ENCODE measurements at regions not wholly inside any gene's neighbourhood (a gene's known extent, or its start where the extent isn't known, plus 50 kb on each side); places are given as distances from the start of the nearest gene placed in this dataset.

GRCh38 chr17:63102034-63102433 lies 136.0 kb downstream of the TANC2 start:
- Histone ChIP-seq H3K36me3 (ENCODE audit: control insufficient read depth in 2 of 3, insufficient read depth in 3 of 3, low read length in 3 of 3) (no peaks in the 10 kb centered on the region), H3K27ac (ENCODE audit: low read depth, low read length) (no peak overlapping the region), H3K4me1 (ENCODE audit: control insufficient read depth in 2 of 2, insufficient read depth in 2 of 2, low read length in 2 of 2) (no peaks in the 10 kb centered on the region), H3K4me3 (ENCODE audit: low read length) (no peak overlapping the region), H3K9me3 (ENCODE audit: control insufficient read depth in 2 of 3, low read length in 3 of 3) (no peaks in the 10 kb centered on the region), H3K27me3 (ENCODE audit: control insufficient read depth in 2 of 2, insufficient read depth in 2 of 2, low read length in 2 of 2) (no peaks in the 10 kb centered on the region)
- Mint-ChIP-seq H3K27me3 (no peaks in the 10 kb centered on the region), H3K4me3 (no peak overlapping the region), H3K36me3 (peaks cover 0 to 30% (median 11%) of the 10 kb centered on the region in 5 donors), H3K4me1 (peaks cover 0 to 3% (median 0%) of the 10 kb centered on the region in 7 donors), H3K27ac (no peak overlapping the region), H3K9me3 (no peaks in the 10 kb centered on the region)
- ChIA-PET POLR2A (no interaction called here), CTCF (no interaction called here)
- DNase-seq (no peak), ATAC-seq (no peak)
- intact Hi-C loops (cut with micrococcal nuclease) = no loop called here

- Mint-ChIP-seq H3K36me3 (peaks cover 0 to 14% (median 10%) of the 10 kb centered on the region in 5 donors), H3K27me3 (no peaks in the 10 kb centered on the region), H3K27ac (no peak overlapping the region), H3K4me1 (peaks cover 0 to 2% (median 0%) of the 10 kb centered on the region in 7 donors), H3K9me3 (no peaks in the 10 kb centered on the region), H3K4me3 (no peak overlapping the region)
- no peaks in the 10 kb centered on the region for H3K36me3 ChIP-seq (ENCODE audit: control insufficient read depth in 2 of 3, insufficient read depth in 3 of 3, low read length in 3 of 3)
- intact Hi-C loops (cut with micrococcal nuclease) = no loop called here
- ATAC-seq (no peak), DNase-seq (no peak)
- no peaks in the 10 kb centered on the region for H3K27me3 ChIP-seq (ENCODE audit: control insufficient read depth in 2 of 2, insufficient read depth in 2 of 2, low read length in 2 of 2)
- H3K4me1 ChIP-seq (ENCODE audit: control insufficient read depth in 2 of 2, insufficient read depth in 2 of 2, low read length in 2 of 2) = no peaks in the 10 kb centered on the region
- no peak overlapping the region for H3K4me3 ChIP-seq (ENCODE audit: low read length)
- H3K27ac ChIP-seq (ENCODE audit: low read depth, low read length) = no peak overlapping the region
- ChIA-PET POLR2A (no interaction called here), CTCF (no interaction called here)
- H3K9me3 ChIP-seq (ENCODE audit: control insufficient read depth in 2 of 3, low read length in 3 of 3) = no peaks in the 10 kb centered on the region
These were observed 140.0 kb downstream of the TANC2 start for GRCh38 chr17:63106050-63106449.

GRCh38 chr17:63109661-63110060 lies 143.6 kb downstream of the TANC2 start:
- no peak overlapping the region for H3K4me3 Mint-ChIP-seq
- H3K27me3 Mint-ChIP-seq = peaks cover 0 to 4% (median 0%) of the 10 kb centered on the region in 5 donors
- no peaks in the 10 kb centered on the region for H3K27me3 ChIP-seq (ENCODE audit: control insufficient read depth in 2 of 2, insufficient read depth in 2 of 2, low read length in 2 of 2)
- peaks cover 0 to 2% (median 0%) of the 10 kb centered on the region in 7 donors for H3K4me1 Mint-ChIP-seq
- peaks cover 0 to 6% (median 0%) of the 10 kb centered on the region in 5 donors for H3K36me3 Mint-ChIP-seq
- H3K27ac ChIP-seq (ENCODE audit: low read depth, low read length) = no peak overlapping the region
- no peaks in the 10 kb centered on the region for H3K9me3 Mint-ChIP-seq
- no peaks in the 10 kb centered on the region for H3K36me3 ChIP-seq (ENCODE audit: control insufficient read depth in 2 of 3, insufficient read depth in 3 of 3, low read length in 3 of 3)
- ChIA-PET POLR2A (no interaction called here), CTCF (no interaction called here)
- no peak for DNase-seq
- ATAC-seq = no peak
- H3K27ac Mint-ChIP-seq = no peak overlapping the region
- H3K4me3 ChIP-seq (ENCODE audit: low read length) = no peak overlapping the region
- no peaks in the 10 kb centered on the region for H3K4me1 ChIP-seq (ENCODE audit: control insufficient read depth in 2 of 2, insufficient read depth in 2 of 2, low read length in 2 of 2)
- no peaks in the 10 kb centered on the region for H3K9me3 ChIP-seq (ENCODE audit: control insufficient read depth in 2 of 3, low read length in 3 of 3)
- intact Hi-C loops (cut with micrococcal nuclease) = no loop called here

GRCh38 chr17:63113167-63113566 lies 147.1 kb downstream of the TANC2 start:
- Mint-ChIP-seq H3K4me1 (no peaks in the 10 kb centered on the region), H3K4me3 (no peak overlapping the region), H3K27ac (no peak overlapping the region), H3K36me3 (peaks cover 0 to 6% (median 0%) of the 10 kb centered on the region in 5 donors), H3K27me3 (peaks cover 0 to 4% (median 0%) of the 10 kb centered on the region in 5 donors), H3K9me3 (no peaks in the 10 kb centered on the region)
- no peaks in the 10 kb centered on the region for H3K36me3 ChIP-seq (ENCODE audit: control insufficient read depth in 2 of 3, insufficient read depth in 3 of 3, low read length in 3 of 3)
- ChIA-PET CTCF (no interaction called here), POLR2A (no interaction called here)
- no peaks in the 10 kb centered on the region for H3K27me3 ChIP-seq (ENCODE audit: control insufficient read depth in 2 of 2, insufficient read depth in 2 of 2, low read length in 2 of 2)
- no peaks in the 10 kb centered on the region for H3K4me1 ChIP-seq (ENCODE audit: control insufficient read depth in 2 of 2, insufficient read depth in 2 of 2, low read length in 2 of 2)
- intact Hi-C loops (cut with micrococcal nuclease) = no loop called here
- DNase-seq = no peak
- no peak overlapping the region for H3K4me3 ChIP-seq (ENCODE audit: low read length)
- ATAC-seq = no peak
- H3K9me3 ChIP-seq (ENCODE audit: control insufficient read depth in 2 of 3, low read length in 3 of 3) = no peaks in the 10 kb centered on the region
- no peak overlapping the region for H3K27ac ChIP-seq (ENCODE audit: low read depth, low read length)

- H3K27me3 Mint-ChIP-seq = peaks cover 0 to 6% (median 0%) of the 10 kb centered on the region in 5 donors
- H3K4me1 ChIP-seq (ENCODE audit: control insufficient read depth in 2 of 2, insufficient read depth in 2 of 2, low read length in 2 of 2) = no peaks in the 10 kb centered on the region
- H3K4me3 ChIP-seq (ENCODE audit: low read length) = no peak overlapping the region
- no peak overlapping the region for H3K4me3 Mint-ChIP-seq
- H3K36me3 Mint-ChIP-seq = peaks cover 0 to 6% (median 0%) of the 10 kb centered on the region in 5 donors
- POLR2A ChIA-PET = no interaction called here
- no peaks in the 10 kb centered on the region for H3K27me3 ChIP-seq (ENCODE audit: control insufficient read depth in 2 of 2, insufficient read depth in 2 of 2, low read length in 2 of 2)
- no peaks in the 10 kb centered on the region for H3K4me1 Mint-ChIP-seq
- H3K27ac Mint-ChIP-seq = no peak overlapping the region
- no peak overlapping the region for H3K27ac ChIP-seq (ENCODE audit: low read depth, low read length)
- no peaks in the 10 kb centered on the region for H3K9me3 Mint-ChIP-seq
- no peaks in the 10 kb centered on the region for H3K36me3 ChIP-seq (ENCODE audit: control insufficient read depth in 2 of 3, insufficient read depth in 3 of 3, low read length in 3 of 3)
- intact Hi-C loops (cut with micrococcal nuclease) = no loop called here
- CTCF ChIA-PET = no interaction called here
- no peak for ATAC-seq
- DNase-seq = no peak
- H3K9me3 ChIP-seq (ENCODE audit: control insufficient read depth in 2 of 3, low read length in 3 of 3) = no peaks in the 10 kb centered on the region
These were observed 150.2 kb downstream of the TANC2 start for GRCh38 chr17:63116228-63116627.

- Mint-ChIP-seq H3K4me3 (no peak overlapping the region), H3K27ac (no peak overlapping the region), H3K27me3 (peaks cover 0 to 6% (median 0%) of the 10 kb centered on the region in 5 donors), H3K4me1 (no peaks in the 10 kb centered on the region), H3K36me3 (peaks cover 0 to 3% (median 0%) of the 10 kb centered on the region in 5 donors), H3K9me3 (no peaks in the 10 kb centered on the region)
- Histone ChIP-seq H3K4me1 (ENCODE audit: control insufficient read depth in 2 of 2, insufficient read depth in 2 of 2, low read length in 2 of 2) (no peaks in the 10 kb centered on the region), H3K36me3 (ENCODE audit: control insufficient read depth in 2 of 3, insufficient read depth in 3 of 3, low read length in 3 of 3) (no peaks in the 10 kb centered on the region), H3K27ac (ENCODE audit: low read depth, low read length) (no peak overlapping the region), H3K4me3 (ENCODE audit: low read length) (no peak overlapping the region), H3K27me3 (ENCODE audit: control insufficient read depth in 2 of 2, insufficient read depth in 2 of 2, low read length in 2 of 2) (no peaks in the 10 kb centered on the region), H3K9me3 (ENCODE audit: control insufficient read depth in 2 of 3, low read length in 3 of 3) (no peaks in the 10 kb centered on the region)
- ATAC-seq = no peak
- no peak for DNase-seq
- CTCF ChIA-PET = interaction anchor here (0.6 kb wide), 1 partner anchor 18 kb away, joined by 3 read pairs; no protein-coding TSS in a partner anchor
- POLR2A ChIA-PET = no interaction called here
- intact Hi-C loops (cut with micrococcal nuclease) = no loop called here
These were observed 151.2 kb downstream of the TANC2 start for GRCh38 chr17:63116967-63117830.

GRCh38 chr17:63120406-63120805 lies 154.4 kb downstream of the TANC2 start:
- CTCF ChIA-PET = no interaction called here
- no peaks in the 10 kb centered on the region for H3K4me1 Mint-ChIP-seq
- no peak for ATAC-seq

More at GRCh38 chr17:63120406-63120805, 154.4 kb downstream of the TANC2 start:
- Histone ChIP-seq H3K4me3 (ENCODE audit: low read length) (no peak overlapping the region), H3K27me3 (ENCODE audit: control insufficient read depth in 2 of 2, insufficient read depth in 2 of 2, low read length in 2 of 2) (no peaks in the 10 kb centered on the region), H3K36me3 (ENCODE audit: control insufficient read depth in 2 of 3, insufficient read depth in 3 of 3, low read length in 3 of 3) (no peaks in the 10 kb centered on the region), H3K27ac (ENCODE audit: low read depth, low read length) (no peak overlapping the region), H3K9me3 (ENCODE audit: control insufficient read depth in 2 of 3, low read length in 3 of 3) (no peaks in the 10 kb centered on the region), H3K4me1 (ENCODE audit: control insufficient read depth in 2 of 2, insufficient read depth in 2 of 2, low read length in 2 of 2) (no peaks in the 10 kb centered on the region)
- intact Hi-C loops (cut with micrococcal nuclease) = no loop called here
- DNase-seq = no peak
- POLR2A ChIA-PET = no interaction called here
- Mint-ChIP-seq H3K27ac (no peak overlapping the region), H3K27me3 (peaks cover 0 to 2% (median 0%) of the 10 kb centered on the region in 5 donors), H3K4me3 (no peak overlapping the region), H3K9me3 (no peaks in the 10 kb centered on the region), H3K36me3 (no peaks in the 10 kb centered on the region)
